CD4-positive, alpha-beta T cell treated with Interleukin-4 for 1 hour (primary cell): ENCODE measurements at regions not wholly inside any gene's neighbourhood (a gene's known extent, or its start where the extent isn't known, plus 50 kb on each side); places are given as distances from the start of the nearest gene placed in this dataset.

Experiments used
- DNase-seq, 2 donors: peaks; one replicate each; pipeline ENCODE4 v3.0.0-alpha.2; 2020 to 2022

DNA sequence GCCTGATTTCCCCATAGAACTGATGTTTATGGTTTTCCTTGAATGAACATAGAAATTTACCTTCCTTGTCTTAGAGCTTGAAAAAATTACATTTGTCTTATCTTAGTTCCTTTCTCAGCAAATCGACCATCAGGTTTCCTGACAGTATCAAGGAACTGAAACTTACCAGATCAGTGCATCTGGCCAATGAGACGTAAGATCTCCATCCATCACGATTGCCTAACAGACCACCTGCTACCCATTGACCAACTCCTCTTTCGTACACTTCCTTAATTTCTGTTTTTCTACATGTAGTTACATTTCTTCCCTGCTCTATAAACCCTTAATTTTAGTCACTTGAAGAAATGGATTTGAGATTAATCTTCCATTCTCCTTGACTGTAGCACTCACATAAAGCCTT, 57.4 kb upstream of the TMPRSS15 start:
- peak in 1 of 2 donors; percentile 22 for DNase-seq

DNA sequence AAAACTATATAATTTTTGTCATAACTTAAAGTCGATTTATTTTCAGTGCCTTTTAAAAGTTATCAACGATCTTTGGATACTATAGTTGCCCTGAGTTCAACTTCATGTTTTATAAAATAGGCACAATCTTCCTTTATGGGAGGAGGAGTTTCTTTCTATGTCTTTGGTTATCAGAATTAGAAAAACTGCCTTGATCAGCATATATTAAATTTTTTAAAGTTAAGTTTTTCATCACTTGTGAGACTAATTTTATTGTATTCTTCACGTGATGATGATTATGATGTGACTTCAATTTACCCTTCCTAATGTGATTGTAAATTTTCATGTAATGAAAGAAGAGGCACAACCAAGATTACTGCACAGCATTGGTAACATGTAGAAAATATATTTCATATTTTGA, 58.2 kb upstream of the TMPRSS15 start:
- DNase-seq: no peak

DNA sequence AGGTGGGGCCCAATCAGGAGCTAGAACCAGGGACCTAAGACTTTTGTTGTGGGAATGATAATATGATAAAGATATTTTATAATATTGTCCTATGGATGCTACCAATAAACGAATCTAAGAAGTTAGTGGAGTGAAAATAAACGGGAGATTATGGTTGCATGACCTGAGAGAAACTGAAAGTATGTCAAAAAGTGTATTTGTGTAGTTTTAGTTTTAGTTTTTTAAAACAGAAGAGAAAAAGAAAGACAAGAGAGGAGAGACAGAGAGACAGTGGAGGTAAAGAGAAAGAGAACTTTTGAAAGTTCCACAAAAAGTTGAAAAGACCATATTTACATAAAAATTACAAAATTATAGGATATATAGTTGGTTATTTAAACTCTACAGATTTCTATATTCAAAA, 64.1 kb upstream of the TMPRSS15 start:
- no peak for DNase-seq

DNA sequence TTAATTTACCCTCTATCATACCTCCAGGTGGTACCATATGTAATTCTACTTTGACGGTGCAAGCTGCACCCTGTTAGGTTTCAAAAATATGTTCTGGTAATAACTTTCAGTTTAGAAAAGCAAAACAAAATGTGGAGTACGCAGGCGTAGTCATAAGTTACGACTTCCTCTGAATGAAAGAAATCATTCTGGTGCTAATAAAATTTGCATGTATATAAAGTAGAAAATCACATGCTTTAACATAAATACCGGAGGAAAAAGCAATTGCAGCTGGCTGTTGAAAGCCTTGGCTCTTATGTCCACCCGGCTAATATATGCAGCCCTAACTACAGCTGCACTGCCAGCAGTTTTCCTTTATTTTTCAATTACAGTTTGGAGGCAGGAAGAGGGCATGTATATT, 65.2 kb upstream of the TMPRSS15 start:
- DNase-seq: no peak

DNA sequence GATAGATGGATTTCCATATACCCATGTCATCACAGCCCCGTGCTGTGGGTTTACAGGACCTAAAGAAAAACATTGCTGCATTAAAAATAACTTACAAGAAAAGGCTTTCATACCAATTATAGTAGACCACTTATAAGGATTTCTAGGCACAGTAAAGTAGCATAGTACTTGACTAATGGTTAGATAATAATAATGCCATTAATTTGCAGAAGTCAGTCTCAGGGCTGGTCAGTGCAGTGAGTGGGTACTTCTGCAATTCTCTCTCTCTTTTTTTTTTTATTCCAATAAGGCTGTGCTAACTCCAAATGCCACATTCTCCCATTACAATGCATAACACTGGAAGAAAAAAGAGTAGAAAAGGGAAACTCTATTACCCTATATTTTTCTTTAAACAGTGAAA, 73.1 kb upstream of the TMPRSS15 start:
- DNase-seq: no peak

DNA sequence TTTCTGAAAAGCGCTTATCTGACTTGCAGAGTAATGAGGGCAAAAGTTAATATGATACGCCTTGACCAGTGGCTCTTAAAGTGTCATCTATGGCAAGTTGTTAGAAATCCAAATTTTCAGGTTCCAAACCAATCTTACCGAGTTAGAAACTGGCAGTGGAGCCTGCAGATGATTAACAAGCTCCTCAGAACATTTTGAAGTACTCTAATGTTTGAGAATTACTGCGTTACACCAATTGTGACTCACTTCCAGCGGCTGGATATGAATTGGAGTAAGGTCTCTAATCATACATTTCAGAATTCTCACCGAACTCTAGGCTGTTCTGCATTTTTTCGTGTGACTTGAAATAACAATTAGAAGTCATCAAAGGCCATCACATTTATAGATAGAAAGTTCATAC, 73.5 kb upstream of the TMPRSS15 start:
- no peak for DNase-seq

DNA sequence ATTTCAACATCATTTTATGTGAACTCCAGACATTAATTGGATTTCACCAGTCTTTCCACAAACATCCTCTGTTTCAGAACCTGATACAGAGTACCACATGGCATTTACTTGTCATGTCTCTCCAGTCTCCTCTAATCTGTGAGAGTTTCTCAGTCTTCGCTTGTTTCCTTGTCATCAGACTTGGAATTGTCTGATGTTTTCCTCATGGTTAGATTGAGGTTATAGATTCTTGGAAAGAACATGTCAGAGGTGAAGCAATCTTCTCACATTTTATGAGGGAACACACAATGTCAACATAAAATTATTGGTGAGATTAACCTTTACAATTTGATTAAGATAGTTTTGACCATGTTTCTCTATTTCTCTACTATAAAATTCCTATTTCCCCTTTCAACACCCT, 74.9 kb upstream of the TMPRSS15 start:
- no peak for DNase-seq

DNA sequence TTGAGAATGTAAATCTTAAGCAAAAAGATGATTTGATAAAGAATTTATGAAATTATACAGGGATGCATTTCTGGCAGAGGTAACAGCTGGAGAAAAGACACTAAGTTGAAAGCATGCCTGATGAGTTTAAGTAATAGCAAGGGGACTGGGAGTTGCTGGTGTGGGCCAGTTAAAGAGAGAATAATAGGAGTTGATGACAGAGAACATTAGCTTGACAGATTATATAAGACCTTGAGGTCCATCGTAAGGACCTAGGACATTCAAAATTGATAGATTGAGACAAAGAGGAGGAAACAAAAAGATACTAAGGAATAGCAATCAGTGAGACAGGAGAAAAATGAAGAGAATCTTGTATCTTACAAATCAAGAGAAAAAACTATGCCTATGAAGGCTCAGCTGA, 84.7 kb upstream of the TMPRSS15 start:
- DNase-seq: no peak

DNA sequence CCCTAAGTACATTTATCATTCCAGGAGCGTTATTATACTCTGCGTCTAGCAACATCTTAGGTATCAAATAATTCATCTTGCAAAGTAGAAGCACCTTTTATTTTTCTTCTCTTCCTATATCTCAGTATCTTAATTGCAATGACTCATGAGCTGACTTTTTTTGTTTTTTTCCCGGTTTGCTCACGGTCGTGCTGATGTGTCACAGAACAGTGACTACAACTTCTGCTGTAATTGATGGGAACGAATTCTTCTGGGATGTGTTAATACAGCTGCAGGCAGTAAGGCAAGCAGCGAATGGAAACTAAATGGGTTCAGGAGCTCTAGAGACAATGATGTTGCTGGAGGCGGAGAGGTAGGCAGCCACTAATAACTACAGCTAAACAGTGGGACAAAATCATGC, 89.8 kb upstream of the TMPRSS15 start:
- DNase-seq: no peak

DNA sequence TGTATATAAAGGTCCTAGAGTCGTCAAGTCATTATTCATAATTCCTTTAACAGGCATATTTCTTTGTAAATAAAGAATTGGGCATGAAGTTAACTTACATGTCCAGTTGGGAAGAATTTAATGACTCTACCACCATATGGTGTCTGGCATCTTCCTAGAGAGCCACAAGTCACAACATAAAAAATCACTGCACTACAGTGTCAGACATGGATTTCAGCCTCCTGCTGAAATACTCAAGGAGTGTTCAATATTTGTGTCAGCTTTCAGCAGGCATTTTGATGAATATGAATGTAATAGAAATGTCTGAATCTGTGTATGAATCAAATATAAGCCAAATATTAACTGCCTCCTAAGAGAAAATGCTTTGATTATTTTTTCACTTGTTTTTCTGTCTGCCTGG, 91.9 kb upstream of the TMPRSS15 start:
- DNase-seq: no peak

DNA sequence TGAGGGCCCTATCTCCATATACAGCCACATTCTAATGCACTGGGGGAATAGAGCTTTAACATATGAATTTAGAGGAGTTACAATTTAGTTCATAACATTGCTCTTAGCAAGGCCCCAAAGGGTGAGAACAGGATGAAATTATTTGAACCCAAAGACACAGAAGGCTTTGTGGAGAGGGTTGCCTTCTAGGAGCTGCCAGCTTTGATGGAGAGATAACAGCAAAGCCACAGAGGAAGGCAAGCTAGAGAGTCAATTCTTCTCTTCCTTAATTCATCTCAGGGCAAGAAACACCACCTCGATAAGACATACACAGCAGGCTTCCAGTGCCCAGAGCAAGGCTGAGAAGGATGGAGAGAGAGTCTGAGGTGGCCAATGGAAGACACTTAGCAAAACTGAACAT, 94.8 kb upstream of the TMPRSS15 start:
- DNase-seq: no peak

DNA sequence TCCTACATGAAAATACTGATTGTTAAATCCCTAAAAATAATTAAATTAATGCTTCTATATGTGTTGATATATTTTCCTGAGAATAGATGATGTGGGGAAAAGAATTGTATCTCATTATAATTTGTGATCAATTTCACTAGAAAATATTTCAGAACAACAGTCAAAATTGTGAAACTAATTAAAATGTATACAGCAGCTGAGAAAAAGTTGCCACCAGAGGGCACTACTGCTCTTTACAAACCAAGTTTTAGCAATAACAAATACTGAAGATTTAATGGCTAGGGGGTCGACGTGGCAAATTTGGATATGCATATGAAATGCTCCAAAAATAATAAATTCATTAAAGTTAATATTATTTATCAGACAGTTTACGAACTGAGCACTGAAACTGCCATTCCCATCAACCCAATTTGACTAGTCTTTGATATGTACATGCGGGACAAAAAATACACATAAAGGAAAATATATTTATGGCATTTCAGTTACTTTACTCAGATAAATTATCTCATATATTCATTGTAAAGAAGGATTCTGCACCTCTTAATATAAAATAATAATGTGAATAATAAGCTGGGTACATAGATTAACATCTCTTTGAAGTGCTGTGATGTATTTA, 96.3 kb upstream of the TMPRSS15 start:
- DNase-seq: peak; percentile 4 to 13

DNA sequence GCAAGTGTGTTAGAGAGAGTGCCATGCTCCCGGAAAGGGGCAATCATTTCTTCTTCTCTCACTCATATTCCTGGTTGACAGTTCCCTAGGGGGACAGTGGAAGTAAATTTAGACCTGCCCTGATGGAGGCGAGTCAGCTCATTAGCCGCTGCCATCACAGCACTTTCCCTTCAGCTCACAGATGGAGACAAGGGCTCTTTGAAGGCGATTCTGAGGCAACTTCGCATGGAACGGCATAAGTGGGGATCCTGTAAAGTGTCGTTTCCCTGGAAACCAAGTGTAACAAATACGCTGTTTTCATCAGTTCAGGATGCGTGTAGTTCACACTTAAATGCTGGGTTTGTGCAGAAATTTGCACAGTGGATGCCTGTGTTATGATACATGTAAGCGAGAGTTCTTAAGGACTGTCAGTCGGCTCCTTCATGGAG, 114.5 kb upstream of the TMPRSS15 start:
- DNase-seq: no peak

DNA sequence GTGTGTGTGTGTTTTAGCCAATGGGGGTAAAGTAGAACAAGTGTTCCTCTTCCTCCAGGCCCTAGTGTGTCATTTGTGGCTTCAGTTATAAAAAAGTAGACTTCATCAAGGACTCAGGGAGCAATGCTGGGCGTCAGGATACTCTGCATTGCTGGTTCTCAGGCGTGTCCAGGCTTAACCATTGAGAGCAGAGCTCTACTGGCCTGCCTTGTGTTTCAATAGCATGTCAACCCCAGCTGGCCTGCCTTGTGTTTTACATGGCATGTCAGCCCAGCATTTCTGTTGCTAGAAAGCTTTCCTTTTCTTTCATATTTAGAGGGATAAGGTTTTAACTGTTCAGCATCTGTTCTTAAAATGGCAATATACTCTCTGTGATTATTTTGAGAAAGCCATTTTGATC, 117.6 kb upstream of the TMPRSS15 start:
- DNase-seq: no peak

DNA sequence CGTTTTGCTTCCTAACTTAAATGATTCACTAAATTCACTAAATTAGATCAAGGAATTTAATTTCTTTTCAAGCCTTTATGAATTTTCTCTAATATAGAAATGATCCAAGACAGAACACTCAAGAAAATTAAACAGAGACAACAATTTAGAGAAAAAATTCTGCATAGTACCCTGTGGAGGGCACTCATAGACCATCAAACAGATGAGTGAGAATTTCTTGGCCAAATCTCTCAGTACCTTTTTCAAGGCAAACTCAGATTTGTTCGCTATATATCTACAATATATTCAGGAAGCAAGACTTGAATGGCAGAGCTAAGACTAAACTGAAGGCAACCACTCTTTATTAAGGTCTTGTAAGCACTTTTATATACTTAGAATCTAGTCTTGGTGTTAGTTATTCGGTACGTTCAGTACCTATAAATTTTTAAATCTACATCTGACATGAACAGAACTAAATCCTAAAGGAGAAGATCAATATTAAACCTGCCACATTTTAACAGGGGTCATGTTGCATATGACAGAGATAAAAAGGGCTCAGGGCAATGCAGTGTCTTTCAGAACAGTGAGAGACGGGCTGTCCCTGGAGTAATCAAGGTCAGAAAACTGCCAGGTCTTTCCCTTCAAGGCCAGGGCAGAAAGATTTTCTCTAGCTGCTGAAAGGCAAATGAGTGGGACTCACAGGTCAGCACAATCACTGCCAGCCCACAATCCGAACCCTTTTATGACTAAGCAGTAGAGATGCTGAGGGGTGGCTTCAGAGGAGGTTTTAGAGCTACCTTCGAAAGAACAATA, 118.8 kb upstream of the TMPRSS15 start:
- DNase-seq: no peak

DNA sequence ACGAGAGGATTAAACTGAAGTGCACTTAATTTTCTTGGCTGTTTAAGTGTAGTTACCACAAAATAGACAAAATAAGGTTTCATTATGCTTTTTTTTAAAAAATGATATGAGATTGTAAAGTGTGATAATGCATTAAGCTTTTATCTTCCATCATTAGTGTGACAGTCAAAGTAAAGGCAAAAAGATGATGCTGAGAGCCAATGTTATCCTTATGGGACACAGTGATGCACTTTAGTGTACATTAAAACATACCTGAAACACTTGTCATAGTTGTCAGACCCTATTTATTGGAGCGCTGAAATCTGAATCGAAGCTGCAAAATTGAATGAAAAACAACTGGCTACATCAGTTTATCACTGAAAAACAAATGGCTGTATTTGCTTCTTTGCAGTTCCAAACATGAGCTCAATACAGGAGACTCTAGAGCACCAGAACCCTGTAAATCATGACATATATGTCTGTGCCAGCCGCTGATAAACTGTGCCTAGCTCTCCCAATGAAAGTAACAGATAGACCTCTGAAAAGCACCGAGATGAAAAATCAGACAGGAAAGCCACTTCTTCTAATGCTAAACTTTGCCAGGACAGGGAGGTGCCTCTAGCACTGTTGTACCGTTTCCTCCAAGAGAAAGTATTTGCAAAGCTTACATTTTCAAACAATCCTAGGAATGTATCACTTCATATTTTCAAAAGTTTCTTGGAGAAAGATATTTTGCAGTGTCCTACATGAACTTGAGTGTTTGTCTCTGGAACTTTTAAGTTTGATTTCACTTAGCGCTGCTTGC, 120.7 kb upstream of the TMPRSS15 start:
- no peak for DNase-seq

DNA sequence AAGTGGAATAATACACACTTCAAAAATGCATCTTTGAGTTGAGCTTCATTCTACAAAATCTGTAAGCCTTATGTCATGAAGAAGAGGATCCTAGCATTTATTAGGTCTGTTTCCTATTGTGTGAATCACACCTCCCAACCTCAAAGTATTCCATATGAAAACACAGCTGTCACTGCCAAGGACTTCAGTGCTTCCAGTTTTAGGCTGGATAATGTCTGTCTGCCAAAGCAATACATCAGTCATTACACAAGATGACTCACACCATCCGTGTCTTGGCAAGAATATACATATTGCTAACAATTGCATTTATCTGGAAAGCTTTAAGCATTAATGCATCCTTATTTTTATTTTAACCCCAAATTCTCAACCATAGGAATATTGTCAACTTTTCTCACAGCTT, 125.7 kb upstream of the TMPRSS15 start:
- no peak for DNase-seq

DNA sequence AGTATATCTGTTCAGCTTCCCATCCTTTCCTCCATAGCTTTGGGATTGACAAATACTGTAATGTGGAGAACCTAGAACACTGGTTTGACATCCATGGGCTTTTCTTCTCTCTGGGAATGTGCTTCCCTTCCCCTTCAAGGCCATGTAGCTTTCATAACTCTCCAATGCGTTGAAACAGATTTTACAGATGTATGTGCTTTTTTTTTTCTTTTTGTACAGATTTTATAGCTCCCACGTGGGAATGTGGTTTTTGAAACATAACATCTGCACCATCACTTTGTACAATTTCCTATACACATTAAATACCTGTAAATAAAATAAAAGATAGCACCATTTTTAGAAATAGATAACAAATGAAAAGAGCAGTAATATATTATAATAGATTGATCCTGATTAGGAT, 138.5 kb upstream of the TMPRSS15 start:
- no peak for DNase-seq

DNA sequence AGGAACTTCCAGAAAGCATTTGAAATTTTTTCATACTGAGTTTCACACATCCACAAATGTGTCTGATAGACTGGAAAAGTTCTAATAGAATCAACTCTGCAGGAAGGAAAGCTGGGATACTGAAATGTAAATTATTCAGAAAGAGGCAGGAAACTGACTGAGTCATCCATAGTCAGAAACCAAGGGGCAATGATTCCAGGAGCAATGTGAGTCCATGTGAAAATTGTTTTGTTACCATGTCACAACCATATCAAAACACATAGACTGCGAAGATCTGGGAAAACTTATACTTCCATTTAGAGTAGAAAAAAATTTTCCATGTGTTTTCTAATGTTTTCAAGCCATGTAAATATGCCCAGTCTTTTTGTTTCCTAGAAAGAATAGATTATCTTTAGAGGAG, 142.3 kb upstream of the TMPRSS15 start:
- DNase-seq: no peak

DNA sequence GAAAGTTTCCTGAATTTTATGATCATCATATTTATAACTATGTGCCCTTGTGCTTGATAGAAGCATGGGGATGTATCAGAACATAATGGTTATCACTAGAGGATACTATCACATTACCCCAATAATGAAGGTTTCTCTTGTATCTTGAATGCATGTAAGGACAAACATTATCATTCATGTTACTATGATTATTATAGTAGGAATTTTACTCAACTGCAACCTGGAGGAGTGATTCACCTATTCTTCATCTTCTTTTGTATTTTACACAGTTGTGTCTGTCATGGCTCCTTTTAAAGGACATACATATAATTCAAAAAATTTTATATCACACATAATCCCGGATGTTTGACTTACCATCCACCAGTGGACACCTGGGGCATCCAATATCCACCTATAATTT, 143.8 kb upstream of the TMPRSS15 start:
- DNase-seq: no peak

DNA sequence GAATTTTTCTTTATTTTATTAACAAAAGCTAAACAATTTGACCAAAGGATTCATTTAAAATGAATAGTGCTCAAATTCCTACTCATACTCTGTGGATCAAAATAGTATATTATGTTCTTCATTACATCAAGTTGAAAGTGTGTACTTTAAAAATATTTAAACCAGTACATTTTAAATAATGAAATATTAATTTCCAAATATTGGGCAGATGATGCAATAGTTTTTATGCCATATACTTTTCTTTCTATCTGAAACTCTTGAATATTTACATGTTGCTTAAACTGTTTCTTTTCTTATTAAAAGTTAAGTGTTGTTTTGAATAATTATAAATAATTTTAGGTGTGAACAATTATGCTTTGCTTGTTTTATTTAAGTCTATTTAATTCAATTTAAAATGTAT, 144.7 kb upstream of the TMPRSS15 start:
- DNase-seq: no peak

DNA sequence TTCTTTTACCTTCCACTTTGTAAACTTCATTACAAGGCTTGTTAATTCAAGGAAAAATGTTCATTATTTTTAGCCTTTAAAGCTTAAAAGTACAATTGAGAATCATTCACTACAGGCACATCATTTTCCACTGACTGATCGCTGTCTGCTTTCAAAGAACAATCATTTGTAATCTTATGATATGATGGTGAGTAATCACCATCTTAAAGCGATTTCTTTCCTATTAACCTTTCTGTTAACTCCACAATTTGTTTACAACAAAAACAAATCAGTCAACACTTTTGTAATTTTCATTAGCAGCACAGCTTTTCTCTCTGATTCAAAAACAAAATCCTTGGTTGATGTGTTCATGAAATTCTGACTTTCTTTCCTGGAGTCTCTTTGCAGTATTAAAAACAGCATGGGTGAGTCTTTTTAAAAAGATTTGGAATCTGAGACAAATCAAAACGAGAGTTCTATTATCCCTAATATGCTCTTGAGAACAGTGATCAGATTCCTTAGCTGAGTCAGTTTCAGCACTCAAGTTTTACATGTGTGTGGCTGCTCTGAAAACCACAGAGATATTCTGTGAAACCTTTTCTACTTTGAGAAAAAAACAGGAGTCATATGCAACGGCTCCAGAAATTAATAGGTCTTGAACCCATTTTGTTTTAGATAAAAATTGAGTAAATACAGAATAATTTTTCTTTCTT, 145.8 kb upstream of the TMPRSS15 start:
- DNase-seq: no peak

DNA sequence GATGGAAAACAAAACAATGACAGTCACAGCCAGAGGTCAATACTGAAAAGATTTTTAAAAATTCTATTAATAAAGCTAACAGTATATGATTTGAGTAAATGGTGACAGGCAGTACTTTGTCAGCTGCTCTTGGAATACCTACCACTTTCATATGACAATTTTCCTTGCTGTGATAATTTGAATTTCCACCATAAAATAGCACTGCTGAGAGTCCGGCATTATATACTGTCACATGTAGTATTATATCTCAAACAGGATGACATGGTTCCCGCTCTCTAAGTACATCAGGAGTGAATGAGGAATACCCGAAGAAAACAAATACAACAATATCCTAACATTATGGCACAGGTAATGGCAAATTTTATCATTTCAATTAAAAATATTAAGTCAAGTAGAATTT, 146.8 kb upstream of the TMPRSS15 start:
- DNase-seq: no peak

DNA sequence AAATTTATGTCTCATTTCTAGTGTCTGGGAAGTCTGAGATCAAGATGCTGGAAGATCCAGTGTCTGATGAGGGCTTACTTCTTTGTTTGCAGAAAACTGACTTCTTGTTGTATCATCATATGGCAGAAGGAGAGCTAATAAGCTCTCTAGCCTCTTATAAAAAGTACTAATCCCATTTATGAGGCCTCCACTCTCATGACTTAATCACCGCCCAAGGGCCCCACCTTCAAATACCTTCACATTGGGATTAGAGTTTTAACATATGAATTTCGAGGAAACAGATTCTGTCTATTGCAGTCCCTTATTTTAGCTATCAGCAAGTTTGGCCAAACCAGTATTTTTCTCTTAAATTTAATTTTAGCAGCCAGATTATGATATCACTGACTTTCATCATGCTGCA, 150.2 kb upstream of the TMPRSS15 start:
- no peak for DNase-seq
